ENCODE measurements at regions not wholly inside any gene's neighbourhood (a gene's known extent, or its start where the extent isn't known, plus 50 kb on each side); places are given as distances from the start of the nearest gene placed in this dataset.

- peaks cover 4% of the 10 kb centered on the region for H3K9me3 Mint-ChIP-seq (ENCODE audit: unreplicated experiment)
- H3K27me3 Mint-ChIP-seq (ENCODE audit: unreplicated experiment): peaks cover 3% of the 10 kb centered on the region
- no peaks in the 10 kb centered on the region for H3K36me3 Mint-ChIP-seq (ENCODE audit: unreplicated experiment)
- H3K4me1 Mint-ChIP-seq (ENCODE audit: low read depth, unreplicated experiment): no peaks in the 10 kb centered on the region
- no peak for DNase-seq
- H3K4me3 Mint-ChIP-seq (ENCODE audit: unreplicated experiment): no peak overlapping the region
- H3K27ac Mint-ChIP-seq (ENCODE audit: unreplicated experiment): no peak overlapping the region
- TF ChIP-seq CTCF (IDR thresholded peaks at IDR 0.05; ENCODE audit: partially characterized antibody, unreplicated experiment): no peak
Measured at GRCh38 chr17:33664116-33664840, 371.2 kb upstream of the ASIC2 start.

GRCh38 chr17:33667052-33667509, 374.0 kb upstream of the ASIC2 start:
- peaks cover 1% of the 10 kb centered on the region for H3K9me3 Mint-ChIP-seq (ENCODE audit: unreplicated experiment)
- no peak for TF ChIP-seq CTCF (IDR thresholded peaks at IDR 0.05; ENCODE audit: partially characterized antibody, unreplicated experiment)
- H3K4me1 Mint-ChIP-seq (ENCODE audit: low read depth, unreplicated experiment): no peaks in the 10 kb centered on the region
- peaks cover 3% of the 10 kb centered on the region for H3K27me3 Mint-ChIP-seq (ENCODE audit: unreplicated experiment)
- H3K4me3 Mint-ChIP-seq (ENCODE audit: unreplicated experiment): no peak overlapping the region
- DNase-seq: no peak
- no peaks in the 10 kb centered on the region for H3K36me3 Mint-ChIP-seq (ENCODE audit: unreplicated experiment)
- H3K27ac Mint-ChIP-seq (ENCODE audit: unreplicated experiment): no peak overlapping the region

- no peak for TF ChIP-seq CTCF (IDR thresholded peaks at IDR 0.05; ENCODE audit: partially characterized antibody, unreplicated experiment)
- Mint-ChIP-seq H3K27ac (ENCODE audit: unreplicated experiment) (no peak overlapping the region), H3K27me3 (ENCODE audit: unreplicated experiment) (peaks cover 5% of the 10 kb centered on the region), H3K36me3 (ENCODE audit: unreplicated experiment) (no peaks in the 10 kb centered on the region), H3K4me3 (ENCODE audit: unreplicated experiment) (no peak overlapping the region), H3K4me1 (ENCODE audit: low read depth, unreplicated experiment) (peaks cover 3% of the 10 kb centered on the region), H3K9me3 (ENCODE audit: unreplicated experiment) (peaks cover 1% of the 10 kb centered on the region)
- no peak for DNase-seq
Measured at GRCh38 chr17:33667671-33668070, 374.6 kb upstream of the ASIC2 start.

GRCh38 chr17:33668516-33668915, 375.4 kb upstream of the ASIC2 start:
- peaks cover 6% of the 10 kb centered on the region for H3K27me3 Mint-ChIP-seq (ENCODE audit: unreplicated experiment)
- no peak overlapping the region for H3K27ac Mint-ChIP-seq (ENCODE audit: unreplicated experiment)
- peaks cover 4% of the 10 kb centered on the region for H3K4me1 Mint-ChIP-seq (ENCODE audit: low read depth, unreplicated experiment)
- no peak for DNase-seq
- H3K9me3 Mint-ChIP-seq (ENCODE audit: unreplicated experiment): peaks cover 1% of the 10 kb centered on the region
- H3K36me3 Mint-ChIP-seq (ENCODE audit: unreplicated experiment): no peaks in the 10 kb centered on the region
- TF ChIP-seq CTCF (IDR thresholded peaks at IDR 0.05; ENCODE audit: partially characterized antibody, unreplicated experiment): no peak
- H3K4me3 Mint-ChIP-seq (ENCODE audit: unreplicated experiment): no peak overlapping the region

- no peak for DNase-seq
- no peaks in the 10 kb centered on the region for H3K9me3 Mint-ChIP-seq (ENCODE audit: unreplicated experiment)
- TF ChIP-seq CTCF (IDR thresholded peaks at IDR 0.05; ENCODE audit: partially characterized antibody, unreplicated experiment): no peak
- no peak overlapping the region for H3K4me3 Mint-ChIP-seq (ENCODE audit: unreplicated experiment)
- H3K27me3 Mint-ChIP-seq (ENCODE audit: unreplicated experiment): peaks cover 6% of the 10 kb centered on the region
- H3K4me1 Mint-ChIP-seq (ENCODE audit: low read depth, unreplicated experiment): peaks cover 4% of the 10 kb centered on the region
- H3K27ac Mint-ChIP-seq (ENCODE audit: unreplicated experiment): no peak overlapping the region
- no peaks in the 10 kb centered on the region for H3K36me3 Mint-ChIP-seq (ENCODE audit: unreplicated experiment)
Measured at GRCh38 chr17:33671491-33671890, 378.4 kb upstream of the ASIC2 start.

Measured in glutamatergic neuron (in vitro differentiated cells).